ENCODE measurements at regions not wholly inside any gene's neighbourhood (a gene's known extent, or its start where the extent isn't known, plus 50 kb on each side); places are given as distances from the start of the nearest gene placed in this dataset.

DNA sequence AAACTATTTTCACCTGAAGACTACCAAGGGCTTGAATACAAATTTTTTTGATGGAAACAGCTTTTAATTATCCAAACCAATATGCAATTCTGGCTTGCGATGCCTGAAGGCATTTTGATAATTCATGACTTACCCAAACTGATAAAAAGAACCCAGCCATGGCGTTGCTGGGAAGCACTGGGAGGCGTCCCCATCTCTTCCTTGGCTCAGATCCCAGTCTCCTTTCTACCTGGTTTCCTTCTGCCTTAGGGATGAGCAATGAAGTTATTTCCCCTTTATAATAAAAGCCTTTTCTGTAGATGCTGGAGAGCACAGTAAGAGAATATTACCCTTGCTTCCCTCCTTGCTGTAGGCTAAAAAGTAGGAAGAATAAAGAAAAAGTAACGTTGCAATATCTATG is 129.1 kb upstream of the ANK3 start:
- TF ChIP-seq POLR2A (IDR thresholded peaks at IDR 0.05; ENCODE audit: low read depth), result no peak
- TF ChIP-seq, protein P1, sequence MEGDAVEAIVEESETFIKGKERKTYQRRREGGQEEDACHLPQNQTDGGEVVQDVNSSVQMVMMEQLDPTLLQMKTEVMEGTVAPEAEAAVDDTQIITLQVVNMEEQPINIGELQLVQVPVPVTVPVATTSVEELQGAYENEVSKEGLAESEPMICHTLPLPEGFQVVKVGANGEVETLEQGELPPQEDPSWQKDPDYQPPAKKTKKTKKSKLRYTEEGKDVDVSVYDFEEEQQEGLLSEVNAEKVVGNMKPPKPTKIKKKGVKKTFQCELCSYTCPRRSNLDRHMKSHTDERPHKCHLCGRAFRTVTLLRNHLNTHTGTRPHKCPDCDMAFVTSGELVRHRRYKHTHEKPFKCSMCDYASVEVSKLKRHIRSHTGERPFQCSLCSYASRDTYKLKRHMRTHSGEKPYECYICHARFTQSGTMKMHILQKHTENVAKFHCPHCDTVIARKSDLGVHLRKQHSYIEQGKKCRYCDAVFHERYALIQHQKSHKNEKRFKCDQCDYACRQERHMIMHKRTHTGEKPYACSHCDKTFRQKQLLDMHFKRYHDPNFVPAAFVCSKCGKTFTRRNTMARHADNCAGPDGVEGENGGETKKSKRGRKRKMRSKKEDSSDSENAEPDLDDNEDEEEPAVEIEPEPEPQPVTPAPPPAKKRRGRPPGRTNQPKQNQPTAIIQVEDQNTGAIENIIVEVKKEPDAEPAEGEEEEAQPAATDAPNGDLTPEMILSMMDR (IDR thresholded peaks at IDR 0.05), result no peak
- TF ChIP-seq EP300 (IDR thresholded peaks at IDR 0.05), result no peak
- TF ChIP-seq POLR2AphosphoS5 (IDR thresholded peaks at IDR 0.05), result no peak
- no peak for DNase-seq (ENCODE audit: extremely low spot score)
- Histone ChIP-seq H3K27me3 (no peaks in the 10 kb centered on the region), H3K4me1 (peaks cover 0 to 8% (median 0%) of the 10 kb centered on the region in 4 donors), H3K36me3 (no peaks in the 10 kb centered on the region), H3K27ac (replicated peaks in 1 of 4) (no peak overlapping the region), H3K4me3 (no peak overlapping the region), H3K9me3 (no peaks in the 10 kb centered on the region)
- intact Hi-C loops (cut with DNase I), result no loop called here
- WGBS, result 85% methylated on average over 4 of the region's 4 CpGs

DNA sequence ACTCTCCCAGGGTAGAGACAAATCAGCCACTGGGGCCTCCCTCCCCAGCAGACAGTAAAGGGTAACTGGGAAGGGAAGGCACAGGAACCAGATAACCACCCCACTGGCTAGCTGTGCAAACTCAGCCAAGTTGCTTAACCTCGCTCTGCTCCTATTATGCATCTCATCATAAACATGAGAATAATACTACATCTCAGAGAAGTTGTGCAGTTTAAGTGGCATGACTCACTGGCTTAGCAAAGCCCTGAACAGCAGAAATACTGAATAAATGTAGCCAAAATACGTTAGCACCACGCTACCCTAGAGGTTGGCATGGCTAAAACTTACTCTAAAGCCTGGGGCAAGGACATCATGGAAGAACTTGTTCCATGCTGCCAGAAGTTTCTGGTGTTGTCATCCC is 128.1 kb upstream of the ANK3 start:
- no peak for DNase-seq (ENCODE audit: extremely low spot score)
- no peak overlapping the region for H3K4me3 ChIP-seq
- WGBS, result 94% methylated on average over 3 of the region's 3 CpGs
- peaks cover 0 to 8% (median 0%) of the 10 kb centered on the region in 4 donors for H3K4me1 ChIP-seq
- TF ChIP-seq, protein P1 (IDR thresholded peaks at IDR 0.05), result no peak
- intact Hi-C loops (cut with DNase I), result no loop called here
- no peaks in the 10 kb centered on the region for H3K9me3 ChIP-seq
- H3K27me3 ChIP-seq, result no peaks in the 10 kb centered on the region
- no peak overlapping the region for H3K27ac ChIP-seq (replicated peaks in 1 of 4)
- H3K36me3 ChIP-seq, result no peaks in the 10 kb centered on the region

DNA sequence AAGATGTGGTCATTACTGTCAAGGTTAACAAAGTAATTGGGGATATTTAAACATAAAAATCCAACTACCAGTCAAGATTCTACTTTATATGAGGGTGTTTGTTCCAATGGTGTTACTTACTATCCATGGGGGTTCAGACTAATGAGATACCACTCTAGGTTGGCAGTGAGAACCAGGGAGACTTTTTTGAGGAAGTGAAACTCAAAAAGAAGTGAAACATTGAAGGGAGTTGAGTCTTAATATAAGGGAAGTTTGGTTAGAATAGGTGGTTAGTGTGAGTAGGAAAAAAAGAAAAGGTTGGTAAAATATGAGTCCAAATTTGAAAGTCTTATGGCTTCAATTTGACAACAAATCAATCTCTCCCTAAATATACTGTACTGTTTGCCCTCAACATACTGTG is 123.6 kb upstream of the ANK3 start:
- Histone ChIP-seq H3K4me1 (peaks cover 0 to 4% (median 0%) of the 10 kb centered on the region in 4 donors), H3K27me3 (no peaks in the 10 kb centered on the region), H3K36me3 (no peaks in the 10 kb centered on the region), H3K4me3 (no peak overlapping the region), H3K9me3 (no peaks in the 10 kb centered on the region), H3K27ac (replicated peaks in 1 of 4) (no peak overlapping the region)
- no peak for TF ChIP-seq POLR2A (IDR thresholded peaks at IDR 0.05; ENCODE audit: low read depth)
- TF ChIP-seq POLR2AphosphoS5 (IDR thresholded peaks at IDR 0.05), result no peak
- TF ChIP-seq, protein P1 (IDR thresholded peaks at IDR 0.05), result no peak
- no peak for TF ChIP-seq EP300 (IDR thresholded peaks at IDR 0.05)
- intact Hi-C loops (cut with DNase I), result no loop called here
- no peak for DNase-seq (ENCODE audit: extremely low spot score)

DNA sequence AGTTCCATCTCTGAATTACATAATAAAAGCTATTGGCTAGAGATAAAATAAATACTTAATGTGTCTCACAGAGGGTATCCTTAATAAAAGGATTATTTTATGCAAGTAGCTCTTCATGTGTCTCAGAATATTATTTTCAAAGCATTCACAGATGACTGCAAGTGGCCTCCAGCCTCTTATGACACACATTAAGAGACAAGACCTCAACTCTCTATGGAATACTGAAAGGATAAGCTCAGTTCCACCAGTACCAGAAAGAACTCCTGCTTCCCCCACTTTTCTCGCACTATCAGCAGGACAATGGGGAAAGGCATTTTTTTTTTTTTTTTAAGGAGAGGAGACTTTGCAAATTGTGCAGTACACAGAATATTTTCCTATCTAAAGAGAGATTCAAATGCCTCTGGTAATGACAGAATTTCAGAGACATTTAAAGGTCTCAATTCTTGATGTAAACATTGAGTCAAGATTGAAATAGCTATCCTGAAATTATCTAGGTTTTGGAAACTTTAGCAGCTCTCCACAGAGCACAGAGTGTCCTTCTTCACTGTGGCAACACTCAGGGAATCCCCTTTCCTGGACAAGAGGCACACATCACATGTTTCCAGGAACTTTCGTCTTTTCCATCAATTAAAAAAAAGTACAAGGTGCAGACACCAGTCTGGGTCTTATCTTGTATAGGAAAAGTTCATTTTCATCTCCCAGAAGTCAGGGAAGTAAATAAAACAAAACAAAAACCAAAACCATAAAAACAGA is 122.0 kb upstream of the ANK3 start:
- DNase-seq (ENCODE audit: extremely low spot score), result no peak
- H3K4me3 ChIP-seq, result no peak overlapping the region
- peaks cover 0 to 4% (median 0%) of the 10 kb centered on the region in 4 donors for H3K4me1 ChIP-seq
- no peaks in the 10 kb centered on the region for H3K9me3 ChIP-seq
- TF ChIP-seq EP300 (IDR thresholded peaks at IDR 0.05), result no peak
- TF ChIP-seq, protein P1 (IDR thresholded peaks at IDR 0.05), result no peak
- no peak for TF ChIP-seq POLR2A (IDR thresholded peaks at IDR 0.05; ENCODE audit: low read depth)
- TF ChIP-seq POLR2AphosphoS5 (IDR thresholded peaks at IDR 0.05), result no peak
- intact Hi-C loops (cut with DNase I), result no loop called here
- H3K27ac ChIP-seq (replicated peaks in 1 of 4), result no peak overlapping the region
- no peaks in the 10 kb centered on the region for H3K36me3 ChIP-seq
- H3K27me3 ChIP-seq, result no peaks in the 10 kb centered on the region
- WGBS, result 83% methylated on average over 2 of the region's 2 CpGs

DNA sequence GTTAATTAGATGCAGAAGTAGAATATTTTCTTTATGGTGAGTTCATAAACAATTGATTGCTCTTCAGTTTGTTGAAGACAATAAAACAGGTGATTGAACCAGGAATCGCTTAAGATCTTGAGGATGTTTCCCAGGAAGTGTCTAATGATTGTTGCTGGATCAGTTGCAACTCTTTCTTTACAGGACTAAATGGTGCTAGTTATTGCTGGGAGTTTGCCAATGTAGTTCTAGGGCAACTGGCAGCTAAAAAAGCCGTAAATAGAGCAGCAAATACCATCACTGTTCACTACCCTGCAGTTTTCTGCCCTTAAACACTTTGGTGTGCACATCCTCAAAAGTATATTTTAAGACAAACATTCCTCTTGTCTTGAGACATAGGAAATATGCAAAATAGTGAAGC is 119.2 kb upstream of the ANK3 start:
- TF ChIP-seq POLR2A (IDR thresholded peaks at IDR 0.05; ENCODE audit: low read depth) (no peak), EP300 (IDR thresholded peaks at IDR 0.05) (no peak), POLR2AphosphoS5 (IDR thresholded peaks at IDR 0.05) (no peak)
- H3K9me3 ChIP-seq, result no peaks in the 10 kb centered on the region
- 69% methylated on average over 2 of the region's 2 CpGs for WGBS
- intact Hi-C loops (cut with DNase I), result no loop called here
- no peak for DNase-seq (ENCODE audit: extremely low spot score)
- no peaks in the 10 kb centered on the region for H3K27me3 ChIP-seq
- no peak overlapping the region for H3K4me3 ChIP-seq
- H3K27ac ChIP-seq (replicated peaks in 1 of 4), result no peak overlapping the region
- H3K4me1 ChIP-seq, result peaks cover 0 to 4% (median 0%) of the 10 kb centered on the region in 4 donors
- no peaks in the 10 kb centered on the region for H3K36me3 ChIP-seq

Data from esophagus muscularis mucosa (tissue), 4 donors.